OCI-LY3 (cell line): ENCODE measurements at regions not wholly inside any gene's neighbourhood (a gene's known extent, or its start where the extent isn't known, plus 50 kb on each side); places are given as distances from the start of the nearest gene placed in this dataset.

ENCODE experiments used
- EZH2phosphoT487 ChIP-seq: fragments of 200-600 bp; shearing (Covaris generic); IDR thresholded peaks from 2 replicates; pipeline ENCODE4 v1.6.1; 2018; ENCODE audit warnings: antibody characterized with exemption, mixed run types, low read depth
- TF ChIP-seq, protein P1 (sequence below): fragments of 200-600, 300-600 bp; sonication (generic); IDR thresholded peaks from 2 replicates; pipeline ENCODE4 v1.5.1; 2014; ENCODE audit warnings: antibody characterized with exemption, low read length, low read depth

DNA sequence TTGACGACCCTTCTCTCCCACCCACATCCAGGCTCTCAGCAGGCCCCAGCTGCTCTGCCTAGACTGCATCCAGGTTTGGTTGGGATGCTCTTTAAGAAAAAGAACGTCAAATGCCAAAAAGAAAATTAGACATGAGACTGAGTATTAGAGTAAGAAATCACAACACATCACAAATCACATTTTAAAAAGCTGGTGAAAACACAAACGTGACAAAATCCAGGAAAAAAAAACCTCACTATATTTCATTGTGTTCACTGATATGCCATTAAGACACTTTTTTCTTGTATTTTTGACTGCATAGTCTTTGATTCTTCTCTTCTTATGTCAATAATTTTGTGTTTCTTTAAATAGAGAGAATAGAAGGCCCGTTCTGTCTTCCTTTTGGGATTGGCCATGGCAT, 243.7 kb downstream of the TLE3 start:
- TF ChIP-seq, protein P1, sequence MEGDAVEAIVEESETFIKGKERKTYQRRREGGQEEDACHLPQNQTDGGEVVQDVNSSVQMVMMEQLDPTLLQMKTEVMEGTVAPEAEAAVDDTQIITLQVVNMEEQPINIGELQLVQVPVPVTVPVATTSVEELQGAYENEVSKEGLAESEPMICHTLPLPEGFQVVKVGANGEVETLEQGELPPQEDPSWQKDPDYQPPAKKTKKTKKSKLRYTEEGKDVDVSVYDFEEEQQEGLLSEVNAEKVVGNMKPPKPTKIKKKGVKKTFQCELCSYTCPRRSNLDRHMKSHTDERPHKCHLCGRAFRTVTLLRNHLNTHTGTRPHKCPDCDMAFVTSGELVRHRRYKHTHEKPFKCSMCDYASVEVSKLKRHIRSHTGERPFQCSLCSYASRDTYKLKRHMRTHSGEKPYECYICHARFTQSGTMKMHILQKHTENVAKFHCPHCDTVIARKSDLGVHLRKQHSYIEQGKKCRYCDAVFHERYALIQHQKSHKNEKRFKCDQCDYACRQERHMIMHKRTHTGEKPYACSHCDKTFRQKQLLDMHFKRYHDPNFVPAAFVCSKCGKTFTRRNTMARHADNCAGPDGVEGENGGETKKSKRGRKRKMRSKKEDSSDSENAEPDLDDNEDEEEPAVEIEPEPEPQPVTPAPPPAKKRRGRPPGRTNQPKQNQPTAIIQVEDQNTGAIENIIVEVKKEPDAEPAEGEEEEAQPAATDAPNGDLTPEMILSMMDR = no peak
- TF ChIP-seq EZH2phosphoT487 = no peak
